Subcutaneous abdominal adipose tissue (tissue), 5 donors: ENCODE measurements at regions not wholly inside any gene's neighbourhood (a gene's known extent, or its start where the extent isn't known, plus 50 kb on each side); places are given as distances from the start of the nearest gene placed in this dataset.

Experiments used
- H3K27ac ChIP-seq: one replicate; pipeline ENCODE4 v1.7.0; 2013; ENCODE audit warnings: low read depth, mild to moderate bottlenecking, inconsistent platforms, low read length, moderate library complexity
- H3K27me3 ChIP-seq, 5 donors: one replicate each; pipeline ENCODE4 v1.7.0; 2013; ENCODE audit warnings: low read length in 5 of 5, inconsistent platforms in 1 of 5; ENCODE audit not compliant: control insufficient read depth in 5 of 5, insufficient read depth in 4 of 5
- H3K36me3 ChIP-seq, 5 donors: one replicate each; pipeline ENCODE4 v1.7.0; 2013; ENCODE audit warnings: low read length in 5 of 5; ENCODE audit not compliant: control insufficient read depth in 5 of 5, insufficient read depth in 5 of 5
- H3K4me1 ChIP-seq, 5 donors: one replicate each; pipeline ENCODE4 v1.7.0; 2013; ENCODE audit warnings: low read length in 5 of 5, mild to moderate bottlenecking in 3 of 5, moderate library complexity in 1 of 5; ENCODE audit not compliant: control insufficient read depth in 5 of 5, insufficient read depth in 5 of 5
- H3K4me3 ChIP-seq, 5 donors: one replicate each; pipeline ENCODE4 v1.7.0; 2013; ENCODE audit warnings: low read length in 5 of 5, low read depth in 1 of 5
- H3K9ac ChIP-seq, 5 donors: one replicate each; pipeline ENCODE4 v1.7.0; 2013; ENCODE audit warnings: low read length in 5 of 5, mild to moderate bottlenecking in 4 of 5, moderate library complexity in 3 of 5
- H3K9me3 ChIP-seq, 5 donors: one replicate each; pipeline ENCODE4 v1.7.0; 2013; ENCODE audit warnings: low read length in 5 of 5; ENCODE audit not compliant: control insufficient read depth in 5 of 5
- donor health status: healthy.
- donor health status: healthy.
- donor health status: healthy.
- donor health status: healthy.
- donor health status: healthy.

GRCh38 chr2:4152051-4152450 lies 448.7 kb downstream of the DCDC2C start:
- Histone ChIP-seq H3K4me3 (no peak overlapping the region), H3K9ac (no peak overlapping the region), H3K27me3 (no peaks in the 10 kb centered on the region), H3K27ac (no peak overlapping the region), H3K9me3 (peaks cover 0 to 6% (median 0%) of the 10 kb centered on the region in 5 donors), H3K36me3 (no peaks in the 10 kb centered on the region), H3K4me1 (no peaks in the 10 kb centered on the region)

DNA sequence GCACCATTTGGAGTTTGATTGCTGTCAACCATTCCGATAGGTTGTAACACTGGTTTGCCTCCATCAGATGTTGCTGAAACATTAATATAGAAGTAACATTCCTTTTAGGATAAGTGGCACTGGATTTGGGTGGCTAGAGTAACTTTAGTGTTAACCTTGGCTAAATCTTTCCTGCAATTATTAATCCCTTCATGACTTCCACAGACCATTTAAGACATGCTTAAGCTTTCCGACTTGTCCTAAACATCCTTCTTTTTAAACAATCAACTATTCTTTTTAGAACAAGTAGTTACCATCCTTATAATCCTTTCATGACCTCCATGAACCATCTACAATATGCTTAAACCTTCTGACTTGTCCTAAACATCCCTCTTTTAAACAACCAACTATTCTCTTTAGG lies 465.5 kb downstream of the DCDC2C start:
- H3K27ac ChIP-seq: no peak overlapping the region
- H3K4me3 ChIP-seq: peak overlapping the region in 2 of 5 donors; percentile 4 to 8
- H3K9ac ChIP-seq: no peak overlapping the region
- H3K36me3 ChIP-seq: no peaks in the 10 kb centered on the region
- H3K4me1 ChIP-seq: no peaks in the 10 kb centered on the region
- H3K9me3 ChIP-seq: peaks cover 6 to 40% (median 21%) of the 10 kb centered on the region in 5 donors
- no peaks in the 10 kb centered on the region for H3K27me3 ChIP-seq

GRCh38 chr2:4174796-4175195 lies 471.4 kb downstream of the DCDC2C start:
- H3K36me3 ChIP-seq: no peaks in the 10 kb centered on the region
- H3K9me3 ChIP-seq: peaks cover 16 to 48% (median 38%) of the 10 kb centered on the region in 5 donors
- H3K4me1 ChIP-seq: no peaks in the 10 kb centered on the region
- H3K9ac ChIP-seq: no peak overlapping the region
- H3K4me3 ChIP-seq: peak overlapping the region in 4 of 5 donors; percentile 5 to 30 (median 18)
- no peaks in the 10 kb centered on the region for H3K27me3 ChIP-seq
- H3K27ac ChIP-seq: no peak overlapping the region

DNA sequence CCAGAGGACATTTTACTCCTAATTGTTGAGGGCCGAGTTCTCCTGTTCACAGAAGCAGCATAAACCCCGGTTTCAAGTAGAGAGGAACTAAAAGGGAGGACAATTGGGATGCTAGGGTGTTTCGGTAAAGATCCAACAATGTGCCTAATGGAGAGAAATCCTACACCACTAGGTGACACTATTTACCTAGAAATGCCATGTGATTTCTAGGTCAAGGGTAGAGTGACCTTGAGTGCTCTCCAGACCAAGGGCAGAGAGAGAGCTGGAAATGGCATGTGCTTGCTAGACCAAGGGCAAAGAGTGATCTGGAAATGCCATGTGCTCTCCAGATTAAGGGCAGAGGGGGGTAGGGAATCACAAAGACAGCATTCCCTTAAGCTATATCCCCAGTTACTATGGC lies 472.0 kb downstream of the DCDC2C start:
- Histone ChIP-seq H3K36me3 (no peaks in the 10 kb centered on the region), H3K9me3 (peaks cover 16 to 48% (median 38%) of the 10 kb centered on the region in 5 donors), H3K27ac (no peak overlapping the region), H3K4me3 (peak overlapping the region in 3 of 5 donors; percentile 5 to 30 (median 23)), H3K27me3 (no peaks in the 10 kb centered on the region), H3K9ac (no peak overlapping the region), H3K4me1 (no peaks in the 10 kb centered on the region)

GRCh38 chr2:4180631-4181030 lies 477.3 kb downstream of the DCDC2C start:
- H3K27ac ChIP-seq: no peak overlapping the region
- H3K27me3 ChIP-seq: no peaks in the 10 kb centered on the region
- H3K9ac ChIP-seq: no peak overlapping the region
- H3K36me3 ChIP-seq: no peaks in the 10 kb centered on the region
- no peaks in the 10 kb centered on the region for H3K4me1 ChIP-seq
- H3K4me3 ChIP-seq: no peak overlapping the region
- peaks cover 5 to 23% (median 16%) of the 10 kb centered on the region in 5 donors for H3K9me3 ChIP-seq

GRCh38 chr2:4181062-4181461 lies 477.7 kb downstream of the DCDC2C start:
- H3K9me3 ChIP-seq: peaks cover under 1 to 19% (median 13%) of the 10 kb centered on the region in 5 donors
- H3K27ac ChIP-seq: no peak overlapping the region
- H3K36me3 ChIP-seq: no peaks in the 10 kb centered on the region
- H3K9ac ChIP-seq: no peak overlapping the region
- H3K4me3 ChIP-seq: no peak overlapping the region
- H3K4me1 ChIP-seq: no peaks in the 10 kb centered on the region
- H3K27me3 ChIP-seq: no peaks in the 10 kb centered on the region

GRCh38 chr2:4188561-4188960 lies 485.2 kb downstream of the DCDC2C start:
- Histone ChIP-seq H3K4me3 (no peak overlapping the region), H3K4me1 (peaks cover 0 to 11% (median 2%) of the 10 kb centered on the region in 5 donors), H3K9ac (no peak overlapping the region), H3K36me3 (no peaks in the 10 kb centered on the region), H3K9me3 (peaks cover 0 to 2% (median 0%) of the 10 kb centered on the region in 5 donors), H3K27ac (no peak overlapping the region), H3K27me3 (no peaks in the 10 kb centered on the region)

DNA sequence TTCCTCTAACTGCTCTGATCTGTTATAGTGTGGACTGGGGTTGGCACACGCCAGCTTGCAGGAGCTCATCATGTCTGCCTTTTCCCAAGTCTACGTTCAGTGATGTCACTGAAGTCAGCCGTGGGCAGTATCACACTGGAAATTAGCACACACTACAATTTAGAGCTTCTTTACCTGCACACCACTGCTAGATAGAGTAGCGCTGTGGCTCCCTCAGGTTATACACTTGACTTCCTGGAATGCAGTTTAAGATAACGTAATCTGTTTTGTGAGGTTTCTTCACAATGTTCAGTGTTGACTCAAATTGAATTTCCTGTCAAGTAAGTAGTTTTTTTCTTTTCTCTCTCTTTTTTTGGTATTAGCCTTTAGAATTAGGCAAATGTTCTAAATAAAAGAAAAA lies 487.2 kb downstream of the DCDC2C start:
- no peaks in the 10 kb centered on the region for H3K27me3 ChIP-seq
- no peaks in the 10 kb centered on the region for H3K36me3 ChIP-seq
- no peak overlapping the region for H3K4me3 ChIP-seq
- H3K27ac ChIP-seq: no peak overlapping the region
- H3K9me3 ChIP-seq: peaks cover 0 to 2% (median 0%) of the 10 kb centered on the region in 5 donors
- H3K4me1 ChIP-seq: peaks cover 0 to 11% (median 2%) of the 10 kb centered on the region in 5 donors
- no peak overlapping the region for H3K9ac ChIP-seq

GRCh38 chr2:4192119-4192518 lies 488.7 kb downstream of the DCDC2C start:
- Histone ChIP-seq H3K4me3 (peak overlapping the region in 1 of 5 donors; percentile 31), H3K27ac (no peak overlapping the region), H3K9me3 (peaks cover 0 to 2% (median 0%) of the 10 kb centered on the region in 5 donors), H3K36me3 (no peaks in the 10 kb centered on the region), H3K27me3 (no peaks in the 10 kb centered on the region), H3K9ac (no peak overlapping the region), H3K4me1 (peaks cover 0 to 19% (median 6%) of the 10 kb centered on the region in 5 donors)

GRCh38 chr2:4214444-4215205 lies 511.2 kb downstream of the DCDC2C start:
- Histone ChIP-seq H3K36me3 (no peaks in the 10 kb centered on the region), H3K9ac (no peak overlapping the region), H3K4me3 (no peak overlapping the region), H3K27me3 (no peaks in the 10 kb centered on the region), H3K27ac (no peak overlapping the region), H3K9me3 (peaks cover 0 to 2% (median 0%) of the 10 kb centered on the region in 5 donors), H3K4me1 (no peaks in the 10 kb centered on the region)
